ENCODE measurements at regions not wholly inside any gene's neighbourhood (a gene's known extent, or its start where the extent isn't known, plus 50 kb on each side); places are given as distances from the start of the nearest gene placed in this dataset.

GRCh38 chr4:178347111-178347510 is 904.9 kb upstream of the AGA start:
- DNase-seq, result no peak
- no peak for ATAC-seq
- Histone ChIP-seq H3K27me3 (no peaks in the 10 kb centered on the region), H3K9me3 (no peaks in the 10 kb centered on the region), H3K4me1 (no peaks in the 10 kb centered on the region), H3K4me3 (no peak overlapping the region), H3K36me3 (replicated peaks in 1 of 2; ENCODE audit: insufficient read depth in 1 of 2, low read depth in 2 of 2) (no peaks in the 10 kb centered on the region), H3K27ac (no peak overlapping the region)
- intact Hi-C loops (cut with DNase I), result no loop called here
- TF ChIP-seq CTCF (IDR thresholded peaks at IDR 0.05) (no peak), POLR2A (IDR thresholded peaks at IDR 0.05) (no peak)

- no peak overlapping the region for H3K27ac ChIP-seq
- DNase-seq, result no peak
- ATAC-seq, result no peak
- no peak overlapping the region for H3K4me3 ChIP-seq
- H3K9me3 ChIP-seq, result no peaks in the 10 kb centered on the region
- no peaks in the 10 kb centered on the region for H3K36me3 ChIP-seq (replicated peaks in 1 of 2; ENCODE audit: insufficient read depth in 1 of 2, low read depth in 2 of 2)
- intact Hi-C loops (cut with DNase I), result no loop called here
- H3K4me1 ChIP-seq, result no peaks in the 10 kb centered on the region
- TF ChIP-seq CTCF (IDR thresholded peaks at IDR 0.05), result no peak
- TF ChIP-seq POLR2A (IDR thresholded peaks at IDR 0.05), result no peak
- H3K27me3 ChIP-seq, result no peaks in the 10 kb centered on the region
- WGBS, 2 donors, result 43 to 53% methylated on average over 4 of the region's 4 CpGs
Observed at GRCh38 chr4:178349601-178350000, 907.4 kb upstream of the AGA start.

GRCh38 chr4:178351185-178351584 is 908.9 kb upstream of the AGA start:
- H3K36me3 ChIP-seq (replicated peaks in 1 of 2; ENCODE audit: insufficient read depth in 1 of 2, low read depth in 2 of 2), result no peaks in the 10 kb centered on the region
- no peak overlapping the region for H3K27ac ChIP-seq
- H3K27me3 ChIP-seq, result no peaks in the 10 kb centered on the region
- TF ChIP-seq POLR2A (IDR thresholded peaks at IDR 0.05) (no peak), CTCF (IDR thresholded peaks at IDR 0.05) (no peak)
- ATAC-seq, result no peak
- H3K4me1 ChIP-seq, result no peaks in the 10 kb centered on the region
- intact Hi-C loops (cut with DNase I), result no loop called here
- H3K4me3 ChIP-seq, result no peak overlapping the region
- no peak for DNase-seq
- no peaks in the 10 kb centered on the region for H3K9me3 ChIP-seq

- Histone ChIP-seq H3K9me3 (no peaks in the 10 kb centered on the region), H3K27ac (no peak overlapping the region), H3K36me3 (replicated peaks in 1 of 2; ENCODE audit: insufficient read depth in 1 of 2, low read depth in 2 of 2) (no peaks in the 10 kb centered on the region), H3K4me1 (no peaks in the 10 kb centered on the region), H3K4me3 (no peak overlapping the region), H3K27me3 (no peaks in the 10 kb centered on the region)
- no peak for TF ChIP-seq CTCF (IDR thresholded peaks at IDR 0.05)
- TF ChIP-seq POLR2A (IDR thresholded peaks at IDR 0.05), result no peak
- intact Hi-C loops (cut with DNase I), result no loop called here
- DNase-seq (no peak), ATAC-seq (no peak)
- 92 to 95% methylated on average over 2 of the region's 2 CpGs for WGBS, 2 donors
Observed at GRCh38 chr4:178356725-178357124, 914.5 kb upstream of the AGA start.

DNA sequence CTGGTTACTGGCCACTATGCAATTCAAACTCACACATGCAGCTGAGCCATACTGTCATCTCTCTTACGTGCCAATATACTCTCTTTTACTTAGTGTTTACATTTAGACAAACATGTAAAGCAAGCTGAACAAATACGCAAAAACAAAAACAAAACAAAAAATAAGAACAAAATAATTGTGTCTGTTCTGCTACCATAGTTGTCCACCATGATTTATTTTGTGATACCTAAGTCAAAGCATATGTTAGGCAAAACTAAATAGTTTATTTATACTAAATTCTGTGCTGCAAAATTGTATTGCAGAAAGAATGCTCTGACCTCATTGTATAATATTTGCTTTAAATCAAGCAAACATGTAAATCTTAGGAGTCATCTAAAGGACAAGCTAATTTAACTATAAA is 943.2 kb upstream of the AGA start:
- ATAC-seq (no peak), DNase-seq (no peak)
- intact Hi-C loops (cut with DNase I), result no loop called here
- Histone ChIP-seq H3K27ac (no peak overlapping the region), H3K9me3 (no peaks in the 10 kb centered on the region), H3K36me3 (replicated peaks in 1 of 2; ENCODE audit: insufficient read depth in 1 of 2, low read depth in 2 of 2) (no peaks in the 10 kb centered on the region), H3K4me3 (no peak overlapping the region), H3K4me1 (no peaks in the 10 kb centered on the region), H3K27me3 (no peaks in the 10 kb centered on the region)
- WGBS, 2 donors, result 67 to 77% methylated on average over 2 of the region's 2 CpGs
- no peak for TF ChIP-seq CTCF (IDR thresholded peaks at IDR 0.05)
- TF ChIP-seq POLR2A (IDR thresholded peaks at IDR 0.05), result no peak
